Ishikawa (cell line): ENCODE measurements at regions not wholly inside any gene's neighbourhood (a gene's known extent, or its start where the extent isn't known, plus 50 kb on each side); places are given as distances from the start of the nearest gene placed in this dataset.

Source experiments
- CEBPB ChIP-seq: IDR thresholded peaks from 2 replicates; pipeline ENCODE4 v1.6.1; 2012
- CREB1 ChIP-seq: IDR thresholded peaks from 2 replicates; pipeline ENCODE4 v1.6.1; 2012; ENCODE audit warnings: low read depth
- EGR1 ChIP-seq: IDR thresholded peaks from 2 replicates; pipeline ENCODE4 v1.6.1; 2012
- EP300 ChIP-seq: IDR thresholded peaks from 2 replicates; pipeline ENCODE4 v1.6.1; 2012; ENCODE audit warnings: borderline replicate concordance
- FOXM1 ChIP-seq: IDR thresholded peaks from 2 replicates; pipeline ENCODE4 v1.6.1; 2012; ENCODE audit warnings: low read depth, borderline replicate concordance
- MAX ChIP-seq: IDR thresholded peaks from 2 replicates; pipeline ENCODE4 v1.6.1; 2012
- NFIC ChIP-seq: IDR thresholded peaks from 2 replicates; pipeline ENCODE4 v1.6.1; 2012
- RAD21 ChIP-seq: IDR thresholded peaks from 2 replicates; pipeline ENCODE4 v1.6.1; 2012; ENCODE audit warnings: low read depth
- REST ChIP-seq: IDR thresholded peaks from 2 replicates; pipeline ENCODE4 v1.6.1; 2012; ENCODE audit warnings: low read depth, mild to moderate bottlenecking
- TAF1 ChIP-seq: IDR thresholded peaks from 2 replicates; pipeline ENCODE4 v1.6.1; 2012; ENCODE audit warnings: low read depth, mild to moderate bottlenecking
- TCF12 ChIP-seq: IDR thresholded peaks from 2 replicates; pipeline ENCODE4 v1.6.1; 2012; ENCODE audit warnings: low read depth
- TEAD4 ChIP-seq: IDR thresholded peaks from 2 replicates; pipeline ENCODE4 v1.6.1; 2012
- USF1 ChIP-seq: IDR thresholded peaks from 2 replicates; pipeline ENCODE4 v1.6.1; 2012
- YY1 ChIP-seq: IDR thresholded peaks from 2 replicates; pipeline ENCODE4 v1.6.1; 2012; ENCODE audit warnings: low read depth
- ZBTB7A ChIP-seq: IDR thresholded peaks from 2 replicates; pipeline ENCODE4 v1.6.1; 2012; ENCODE audit warnings: low read depth

DNA sequence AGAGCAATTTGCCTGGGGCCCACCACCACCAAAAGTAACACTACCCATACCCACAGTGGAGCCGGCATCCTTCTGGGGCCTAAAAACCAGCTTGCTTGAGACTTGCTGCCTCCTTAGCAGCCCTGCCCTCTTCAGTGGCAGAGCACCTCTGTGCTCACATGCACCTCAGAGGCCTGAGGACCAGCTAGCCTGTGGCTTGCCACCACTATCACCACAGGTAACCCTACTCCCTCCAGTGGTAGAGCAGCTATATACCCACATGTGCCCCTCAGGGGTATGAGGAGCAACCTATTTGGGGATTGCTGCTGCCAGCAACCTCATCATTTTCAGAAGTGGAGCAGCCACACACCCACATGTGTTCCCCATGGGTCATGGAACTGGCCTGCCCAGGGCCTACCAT is 111.4 kb upstream of the SPRY2 start:
- no peak for TF ChIP-seq TCF12
- no peak for TF ChIP-seq RAD21
- no peak for TF ChIP-seq USF1
- TF ChIP-seq TEAD4, result no peak
- TF ChIP-seq YY1, result no peak
- TF ChIP-seq ZBTB7A, result no peak
- no peak for TF ChIP-seq FOXM1
- TF ChIP-seq MAX, result no peak
- no peak for TF ChIP-seq CREB1
- TF ChIP-seq TAF1, result no peak
- no peak for TF ChIP-seq EP300

DNA sequence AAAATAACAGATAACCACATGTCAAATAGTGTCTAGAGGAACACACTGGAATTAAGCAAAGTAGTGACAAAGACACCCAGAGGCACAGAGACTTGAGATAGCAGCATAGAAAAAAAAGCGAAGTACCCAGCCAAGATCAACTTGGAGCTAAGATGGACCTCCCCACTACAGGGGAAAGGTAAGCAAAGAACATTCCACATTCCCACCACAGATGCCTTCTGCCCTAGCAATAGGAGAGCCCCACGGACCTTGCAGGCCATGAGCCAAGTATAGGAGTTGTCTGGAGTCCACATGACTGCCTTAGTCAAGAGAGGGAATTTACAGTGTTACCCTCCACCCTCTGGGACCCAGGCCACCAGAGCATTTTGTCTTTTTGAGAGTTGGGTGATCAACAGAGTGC is 110.7 kb upstream of the SPRY2 start:
- no peak for TF ChIP-seq TEAD4

- TF ChIP-seq MAX (no peak), TCF12 (no peak), FOXM1 (no peak), CREB1 (no peak), TAF1 (no peak), USF1 (no peak), TEAD4 (no peak), CEBPB (no peak), REST (no peak), EGR1 (no peak), YY1 (no peak), ZBTB7A (no peak), EP300 (no peak), RAD21 (no peak), NFIC (no peak)
Observed at GRCh38 chr13:80450386-80450785, 109.5 kb upstream of the SPRY2 start.

DNA sequence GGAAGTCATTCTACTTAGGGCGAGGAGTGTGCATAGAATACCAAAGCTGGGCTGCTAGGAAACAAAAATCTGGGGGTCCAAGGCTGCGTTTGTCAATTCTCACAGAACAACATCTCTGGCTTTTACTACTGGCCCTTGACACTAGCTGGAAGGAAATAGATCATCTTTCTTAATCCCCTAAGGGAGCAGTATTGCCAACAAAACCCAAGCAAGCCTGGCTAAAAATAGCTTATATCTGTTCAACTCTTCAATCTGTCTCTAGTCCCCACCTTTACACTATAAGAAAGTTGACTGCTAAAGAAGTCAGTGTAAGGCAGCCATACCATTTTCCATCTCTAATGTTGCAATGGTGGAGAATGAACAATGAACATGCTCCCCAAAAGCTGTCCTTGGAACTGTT is 107.8 kb upstream of the SPRY2 start:
- TF ChIP-seq RAD21 (no peak), REST (no peak), CEBPB (no peak), USF1 (no peak), YY1 (no peak), FOXM1 (no peak), NFIC (no peak), EP300 (no peak), MAX (no peak)

- TF ChIP-seq EGR1, result no peak
- TF ChIP-seq REST, result no peak
- TF ChIP-seq CREB1, result no peak
Observed at GRCh38 chr13:80447747-80448146, 106.8 kb upstream of the SPRY2 start.
